GM23338 (cell line): ENCODE measurements at regions not wholly inside any gene's neighbourhood (a gene's known extent, or its start where the extent isn't known, plus 50 kb on each side); places are given as distances from the start of the nearest gene placed in this dataset.
A peak's percentile ranks its signal among the peaks of the same experiment; 100 is the strongest.

Experiments used
- ATAC-seq: fragments of 200-7000 bp; cut with Tn5 transposase; 3 replicates; pipeline ENCODE4 v1.9.1; 2020
- DNase-seq: peaks from one replicate; pipeline ENCODE4 v3.0.0-alpha.2; 2015; ENCODE audit warnings: low spot score
- H2AFZ ChIP-seq: fragments of 200-600 bp; sonication (generic); 2 replicates; pipeline ENCODE4 v1.8.0; 2016; ENCODE audit warnings: antibody characterized with exemption, mild to moderate bottlenecking, moderate library complexity
- H3F3A ChIP-seq: fragments of 200-600 bp; sonication (generic); replicated peaks from 2 replicates; pipeline ENCODE4 v1.8.0; 2017; ENCODE audit warnings: antibody characterized with exemption, mixed run types, low read depth
- H3K27ac ChIP-seq: fragments of 200-600 bp; sonication (generic); 2 replicates; pipeline ENCODE4 v1.6.1; 2016; ENCODE audit warnings: low read depth
- H3K27me3 ChIP-seq: fragments of 200-600 bp; sonication (generic); 2 replicates; pipeline ENCODE4 v1.8.0; 2016; ENCODE audit warnings: mild to moderate bottlenecking, mixed run types, moderate library complexity; ENCODE audit not compliant: insufficient read depth
- H3K36me3 ChIP-seq: fragments of 200-600 bp; sonication (generic); 2 replicates; pipeline ENCODE4 v1.8.0; 2016; ENCODE audit warnings: mild to moderate bottlenecking; ENCODE audit not compliant: insufficient read depth
- H3K4me1 ChIP-seq: fragments of 200-600 bp; sonication (generic); 2 replicates; pipeline ENCODE4 v1.8.0; 2016; ENCODE audit warnings: mild to moderate bottlenecking, moderate library complexity; ENCODE audit not compliant: insufficient read depth
- H3K4me2 ChIP-seq: fragments of 200-600 bp; sonication (generic); 2 replicates; pipeline ENCODE4 v1.7.1; 2017; ENCODE audit warnings: mixed run types
- H3K4me3 ChIP-seq: fragments of 200-600 bp; sonication (generic); 2 replicates; pipeline ENCODE4 v1.6.1; 2016; ENCODE audit warnings: mixed run types
- H3K79me2 ChIP-seq: fragments of 200-600 bp; sonication (generic); replicated peaks from 2 replicates; pipeline ENCODE4 v1.8.0; 2017; ENCODE audit warnings: mild to moderate bottlenecking; ENCODE audit not compliant: insufficient read depth
- H3K9me2 ChIP-seq: fragments of 200-600 bp; sonication (generic); 2 replicates; pipeline ENCODE4 v1.8.0; 2017; ENCODE audit not compliant: insufficient read depth
- H4K20me1 ChIP-seq: fragments of 200-600 bp; sonication (generic); replicated peaks from 2 replicates; pipeline ENCODE4 v1.8.0; 2017; ENCODE audit warnings: mild to moderate bottlenecking; ENCODE audit not compliant: insufficient read depth
- H3K27ac Mint-ChIP-seq: 2 replicates; pipeline ENCODE4 v1.8.0; 2020; ENCODE audit warnings: inconsistent platforms, mild to moderate bottlenecking, moderate library complexity, mixed read lengths
- H3K27me3 Mint-ChIP-seq: 3 replicates; pipeline ENCODE4 v1.8.0; 2022; ENCODE audit warnings: low read depth, mild to moderate bottlenecking, moderate library complexity, mixed read lengths, inconsistent platforms; ENCODE audit not compliant: insufficient read depth, poor library complexity
- H3K36me3 Mint-ChIP-seq: 3 replicates; pipeline ENCODE4 v1.8.0; 2021; ENCODE audit warnings: low read depth, mild to moderate bottlenecking, inconsistent platforms, moderate library complexity, mixed read lengths
- H3K4me1 Mint-ChIP-seq: 3 replicates; pipeline ENCODE4 v1.8.0; 2020; ENCODE audit warnings: mild to moderate bottlenecking, inconsistent platforms, mixed read lengths
- H3K4me3 Mint-ChIP-seq: 3 replicates; pipeline ENCODE4 v1.8.0; 2021; ENCODE audit warnings: moderate library complexity, mild to moderate bottlenecking, inconsistent platforms, mixed read lengths
- H3K9me3 Mint-ChIP-seq: 3 replicates; pipeline ENCODE4 v1.8.0; 2020; ENCODE audit warnings: moderate library complexity, mild to moderate bottlenecking, inconsistent platforms, mixed read lengths
- CREB1 ChIP-seq: fragments of 250-450 bp; sonication (Bioruptor Pico); IDR thresholded peaks from 2 replicates; pipeline ENCODE4 v1.5.0; 2020; ENCODE audit warnings: low read depth, mild to moderate bottlenecking, moderate library complexity
- EZH2 ChIP-seq: fragments of 200-600 bp; sonication (generic); IDR thresholded peaks from one replicate; pipeline ENCODE4 v1.8.0; 2017; ENCODE audit warnings: antibody characterized with exemption, mild to moderate bottlenecking, low read depth; ENCODE audit not compliant: unreplicated experiment
- EZH2phosphoT487 ChIP-seq: fragments of 200-600 bp; sonication (generic); IDR thresholded peaks from one replicate; pipeline ENCODE4 v1.8.1; 2018; ENCODE audit warnings: antibody characterized with exemption; ENCODE audit not compliant: unreplicated experiment
- JUNB ChIP-seq: IDR thresholded peaks from one replicate; pipeline ENCODE4 v1.6.1; 2016; ENCODE audit warnings: antibody characterized with exemption; ENCODE audit not compliant: unreplicated experiment
- NANOG ChIP-seq: IDR thresholded peaks from 2 replicates; pipeline ENCODE4 v1.6.1; 2016; ENCODE audit warnings: antibody characterized with exemption, borderline replicate concordance
- POLR2AphosphoS5 ChIP-seq: IDR thresholded peaks from 2 replicates; pipeline ENCODE4 v1.6.1; 2016; ENCODE audit warnings: antibody characterized with exemption, low read depth
- REST ChIP-seq: IDR thresholded peaks from one replicate; pipeline ENCODE4 v1.6.1; 2018; ENCODE audit warnings: antibody characterized with exemption; ENCODE audit not compliant: unreplicated experiment
- STAT1 ChIP-seq: IDR thresholded peaks from one replicate; pipeline ENCODE4 v1.6.1; 2016; ENCODE audit warnings: antibody characterized with exemption; ENCODE audit not compliant: unreplicated experiment
- ZNF114 ChIP-seq: fragments of 250-450 bp; sonication (Bioruptor Pico); IDR thresholded peaks from 2 replicates; pipeline ENCODE4 v1.5.0; 2020; ENCODE audit warnings: mild to moderate bottlenecking, moderate library complexity
- ZNF331 ChIP-seq: fragments of 250-450 bp; sonication (Bioruptor Pico); IDR thresholded peaks from 2 replicates; pipeline ENCODE4 v1.5.0; 2020; ENCODE audit warnings: low read depth, mild to moderate bottlenecking, moderate library complexity
- ZNF462 ChIP-seq: fragments of 250-450 bp; sonication (Bioruptor Pico); IDR thresholded peaks from 2 replicates; pipeline ENCODE4 v1.5.0; 2020; ENCODE audit warnings: mild to moderate bottlenecking, moderate library complexity

GRCh38 chr17:31738996-31739699 lies 119.9 kb downstream of the COPRS start:
- H3K27me3 ChIP-seq = no peaks in the 10 kb centered on the region
- Mint-ChIP-seq H3K9me3 (no peaks in the 10 kb centered on the region), H3K27ac (no peak overlapping the region), H3K4me1 (peaks cover 10% of the 10 kb centered on the region), H3K27me3 (peaks cover 5% of the 10 kb centered on the region), H3K36me3 (no peaks in the 10 kb centered on the region), H3K4me3 (no peak overlapping the region)
- no peaks in the 10 kb centered on the region for H3F3A ChIP-seq
- no peaks in the 10 kb centered on the region for H3K36me3 ChIP-seq
- no peak overlapping the region for H3K27ac ChIP-seq
- H2AFZ ChIP-seq = peak overlapping the region; percentile 69; the same call in 1 of the 2 replicates
- no peak overlapping the region for H3K4me2 ChIP-seq
- no peak overlapping the region for H3K4me3 ChIP-seq
- no peak for ATAC-seq
- H3K9me2 ChIP-seq = no peaks in the 10 kb centered on the region
- no peaks in the 10 kb centered on the region for H4K20me1 ChIP-seq
- DNase-seq = no peak
- no peaks in the 10 kb centered on the region for H3K79me2 ChIP-seq
- peaks cover 5% of the 10 kb centered on the region; the same call in 1 of the 2 replicates for H3K4me1 ChIP-seq
- TF ChIP-seq EZH2 = no peak
- TF ChIP-seq POLR2AphosphoS5 = no peak
- no peak for TF ChIP-seq JUNB
- TF ChIP-seq ZNF331 (CRISPR knock-in tag) = no peak
- no peak for TF ChIP-seq STAT1
- TF ChIP-seq EZH2phosphoT487 = no peak
- no peak for TF ChIP-seq REST
- no peak for TF ChIP-seq ZNF114 (CRISPR knock-in tag)
- no peak for TF ChIP-seq NANOG

- no peak overlapping the region for H3K4me2 ChIP-seq
- DNase-seq (no peak), ATAC-seq (no peak)
- no peaks in the 10 kb centered on the region for H3K79me2 ChIP-seq
- no peak overlapping the region for H3K27ac ChIP-seq
- no peak overlapping the region for H3K27ac Mint-ChIP-seq
- no peaks in the 10 kb centered on the region for H3K9me3 Mint-ChIP-seq
- H3K27me3 Mint-ChIP-seq = peaks cover 5% of the 10 kb centered on the region
- H3K9me2 ChIP-seq = no peaks in the 10 kb centered on the region
- H3K4me1 ChIP-seq = peaks cover 5% of the 10 kb centered on the region; the same call in 1 of the 2 replicates
- H3K4me1 Mint-ChIP-seq = peaks cover 4% of the 10 kb centered on the region
- H3K36me3 Mint-ChIP-seq = no peaks in the 10 kb centered on the region
- H4K20me1 ChIP-seq = no peaks in the 10 kb centered on the region
- H3K4me3 Mint-ChIP-seq = no peak overlapping the region
- no peaks in the 10 kb centered on the region for H3K27me3 ChIP-seq
- no peak overlapping the region for H2AFZ ChIP-seq
- no peaks in the 10 kb centered on the region for H3K36me3 ChIP-seq
- H3K4me3 ChIP-seq = no peak overlapping the region
- H3F3A ChIP-seq = no peaks in the 10 kb centered on the region
- TF ChIP-seq CREB1 (CRISPR knock-in tag) (no peak), POLR2AphosphoS5 (no peak), STAT1 (no peak), ZNF462 (CRISPR knock-in tag) (no peak), EZH2 (no peak)
Measured at GRCh38 chr17:31738488-31738887, 120.6 kb downstream of the COPRS start.
